H54 (cell line): ENCODE measurements at regions not wholly inside any gene's neighbourhood (a gene's known extent, or its start where the extent isn't known, plus 50 kb on each side); places are given as distances from the start of the nearest gene placed in this dataset.
"Not testable (repeated sequence)": the region's sequence is repeated elsewhere in the genome, so short reads cannot be mapped to it uniquely, and the experiment has no call there.

Experiments
- DNase-seq: peaks from one replicate; pipeline ENCODE4 v3.0.0; 2011; ENCODE audit warnings: low spot score, mixed read lengths; ENCODE audit not compliant: insufficient read length
- FAIRE-seq: peaks from 3 replicates; lab custom pipeline; 2011; peaks lifted over from hg19 to GRCh38; lab: Jason Lieb, UNC
- POLR2A ChIP-seq: IDR thresholded peaks from 2 replicates; pipeline ENCODE4 v1.6.1; 2011; ENCODE audit warnings: low read depth, mild to moderate bottlenecking, low read length

DNA sequence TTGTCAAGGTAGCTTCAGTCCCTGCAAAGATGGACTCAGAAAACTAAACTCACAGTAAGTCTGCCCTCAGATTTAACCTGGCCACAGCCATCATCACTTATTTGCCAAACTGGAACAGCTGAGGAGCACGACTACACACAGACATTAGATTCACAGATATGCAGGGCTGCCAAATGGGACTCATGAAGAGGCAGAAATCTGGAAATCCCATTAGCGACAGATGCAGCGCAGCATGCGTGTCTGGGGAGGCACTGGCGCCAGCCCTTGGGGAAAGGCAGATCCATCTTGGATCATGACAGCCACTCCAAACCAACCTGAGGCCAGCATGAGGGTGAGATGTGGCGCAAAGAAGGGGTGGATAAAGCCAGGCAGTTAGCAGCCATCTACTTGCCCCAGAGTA is 160.7 kb upstream of the TSC22D2 start:
- no peak for TF ChIP-seq POLR2A
- DNase-seq (no peak), FAIRE-seq (no peak)

GRCh38 chr3:150243466-150243865 is 164.6 kb upstream of the TSC22D2 start:
- DNase-seq (no peak), FAIRE-seq (no peak)
- TF ChIP-seq POLR2A = no peak

DNA sequence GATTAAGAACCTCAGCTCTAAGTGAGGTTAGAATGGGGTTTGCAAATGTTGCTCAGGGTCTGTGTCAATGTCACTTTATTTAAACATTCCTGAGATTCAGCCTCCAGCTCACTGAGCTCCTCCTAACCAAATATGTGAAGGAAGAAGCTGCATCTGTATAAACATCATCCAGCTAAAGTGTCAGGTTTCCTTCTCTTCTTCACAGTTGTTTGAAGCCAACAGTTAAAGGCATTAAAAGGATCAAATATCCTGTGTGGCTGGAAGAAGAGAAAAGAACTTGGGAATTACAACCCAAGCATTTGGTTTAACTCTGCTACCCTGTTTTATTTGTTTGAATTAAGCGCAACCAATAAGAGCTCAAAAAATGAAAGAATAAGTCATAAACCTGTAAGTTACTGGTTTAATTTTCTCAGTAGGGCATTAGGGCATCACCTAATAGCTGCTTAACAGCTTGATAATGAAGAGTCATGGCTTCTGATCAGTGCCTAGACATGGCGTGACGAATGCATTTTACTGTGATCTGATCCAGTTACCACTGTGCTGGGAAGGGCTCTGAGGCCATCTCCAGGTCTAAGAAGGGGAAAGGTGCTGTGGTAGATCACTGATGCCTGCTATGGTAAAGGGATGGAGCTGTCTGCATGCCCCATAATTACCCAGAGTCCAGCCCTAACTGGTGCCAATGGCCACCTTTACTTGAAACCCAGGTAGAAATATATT is 165.7 kb upstream of the TSC22D2 start:
- DNase-seq (no peak), FAIRE-seq (no peak)
- TF ChIP-seq POLR2A = no peak

DNA sequence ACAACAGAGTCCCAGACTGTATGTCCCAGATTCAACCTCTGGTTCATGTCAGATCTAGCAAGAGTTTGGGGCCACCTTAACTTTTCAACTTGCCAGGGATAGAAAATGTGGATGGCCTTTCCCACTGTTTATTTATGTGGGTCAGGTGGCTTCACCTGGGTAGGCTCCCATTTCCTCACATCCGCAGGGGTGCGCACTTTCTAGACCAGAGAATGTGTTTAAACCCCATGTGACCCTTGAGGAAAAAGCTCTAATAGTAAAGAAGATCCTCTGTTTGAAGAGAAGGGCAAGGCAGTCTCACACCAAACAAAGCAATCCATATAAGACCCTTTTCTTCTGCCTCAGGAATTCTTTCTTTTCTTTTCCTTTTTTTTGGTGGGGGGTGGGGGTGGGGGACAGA is 167.2 kb upstream of the TSC22D2 start:
- TF ChIP-seq POLR2A = no peak
- no peak for FAIRE-seq
- no peak for DNase-seq

GRCh38 chr3:150239766-150240165 is 168.3 kb upstream of the TSC22D2 start:
- no peak for TF ChIP-seq POLR2A
- FAIRE-seq = no peak
- no peak for DNase-seq

GRCh38 chr3:150238995-150239619 is 169.0 kb upstream of the TSC22D2 start:
- TF ChIP-seq POLR2A = no peak
- DNase-seq (no peak), FAIRE-seq (no peak)

GRCh38 chr3:150238048-150238802 is 169.9 kb upstream of the TSC22D2 start:
- no peak for TF ChIP-seq POLR2A
- FAIRE-seq (no peak), DNase-seq (no peak)

DNA sequence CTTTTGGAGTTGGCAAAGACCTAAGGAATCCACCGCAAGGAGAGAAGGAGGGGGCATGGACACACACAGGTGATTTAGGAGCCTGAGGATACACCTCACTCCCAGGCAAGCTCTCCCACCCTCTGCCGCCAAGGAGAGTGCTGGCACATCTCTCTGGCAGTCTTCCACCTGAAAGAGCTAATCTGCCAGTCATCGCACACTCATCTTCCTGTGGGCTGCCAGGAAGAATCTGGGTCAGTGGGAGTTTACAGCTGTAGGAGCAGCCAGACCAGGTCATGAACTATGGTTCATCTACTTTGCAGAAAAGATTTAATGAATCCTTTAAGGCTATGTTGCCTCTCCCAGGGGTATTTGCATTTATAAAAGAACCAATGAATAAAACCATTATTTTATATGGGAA is 170.6 kb upstream of the TSC22D2 start:
- peak; percentile 52 for DNase-seq
- TF ChIP-seq POLR2A = no peak
- FAIRE-seq = peak; percentile 96

DNA sequence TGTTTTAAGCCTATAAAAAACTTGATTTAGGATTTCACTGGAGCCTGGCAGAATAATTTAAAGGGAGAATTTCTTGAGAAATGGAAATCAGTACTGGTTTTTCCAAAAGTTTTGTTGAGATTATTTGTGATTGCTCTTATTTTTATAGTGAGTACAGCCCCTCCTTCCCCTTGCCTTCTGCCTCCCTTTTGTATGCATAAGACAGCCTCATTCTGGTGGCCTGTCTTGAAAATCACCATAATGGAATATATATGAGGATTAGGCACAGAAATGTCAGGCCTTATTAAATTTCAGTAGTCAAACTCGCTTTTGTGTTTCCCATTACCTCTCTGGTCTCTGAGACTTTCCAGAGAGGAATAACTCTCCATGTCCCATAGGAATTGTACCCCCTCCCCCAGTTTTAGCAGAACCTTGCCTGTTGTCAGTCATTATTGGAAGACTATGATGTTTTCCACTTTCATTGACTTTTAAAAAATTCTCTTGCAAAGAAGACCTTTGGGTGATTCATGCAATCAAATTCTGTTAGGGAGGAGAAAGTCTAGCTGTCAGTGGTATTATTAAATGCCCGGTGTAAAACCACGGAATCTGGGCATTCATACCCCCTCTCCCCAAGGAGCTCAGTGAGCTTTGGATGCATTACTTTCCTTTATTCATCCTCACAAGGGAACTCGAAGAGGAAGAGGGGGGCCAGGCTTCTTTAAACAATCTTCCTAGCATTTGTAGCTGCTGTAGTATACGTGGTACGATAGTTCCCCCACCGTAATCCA is 171.6 kb upstream of the TSC22D2 start:
- TF ChIP-seq POLR2A = no peak
- FAIRE-seq (peak; percentile 87), DNase-seq (no peak)

DNA sequence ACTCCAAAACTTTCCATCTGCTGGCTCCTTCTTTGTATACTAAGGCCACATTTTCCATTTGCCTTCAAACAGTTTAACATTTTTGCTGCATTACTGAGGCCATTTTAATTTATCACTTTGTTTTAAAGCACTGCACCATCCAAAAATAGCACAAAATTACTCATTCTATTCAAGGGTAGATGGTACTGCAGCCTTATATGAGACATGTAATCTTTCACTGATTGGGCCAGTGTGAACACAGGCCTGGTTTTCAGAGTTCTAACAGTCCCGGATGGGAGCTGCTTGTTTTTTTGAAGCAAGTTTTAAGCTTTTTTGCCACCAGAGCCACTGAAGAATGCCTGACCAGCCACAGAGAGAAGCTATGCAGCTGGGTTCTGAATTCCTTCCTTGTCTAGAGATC is 172.3 kb upstream of the TSC22D2 start:
- no peak for DNase-seq
- TF ChIP-seq POLR2A = no peak
- peak; percentile 58 for FAIRE-seq

DNA sequence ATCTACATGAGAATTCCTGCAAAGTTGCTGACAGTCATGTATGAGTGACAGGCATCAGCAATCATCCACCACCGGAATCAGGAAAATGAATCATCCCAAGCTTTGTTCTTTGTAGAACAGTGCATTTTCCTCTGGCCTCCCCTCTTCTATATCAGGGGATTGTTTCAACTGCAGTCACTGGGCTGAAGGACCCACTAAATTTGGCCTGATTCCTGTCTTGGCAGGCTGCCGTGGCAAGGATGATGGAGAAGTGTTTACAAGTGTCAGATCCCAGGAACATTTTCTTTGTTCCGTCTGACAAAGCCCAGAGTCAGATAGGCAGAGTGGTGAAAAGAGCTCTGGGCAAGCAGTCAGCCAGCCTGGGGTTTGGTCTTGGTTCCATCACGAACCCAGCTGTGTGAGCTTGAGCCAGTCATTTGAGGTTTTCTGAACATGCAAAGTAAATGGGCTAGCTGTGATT is 175.1 kb upstream of the TSC22D2 start:
- TF ChIP-seq POLR2A = no peak
- DNase-seq (no peak), FAIRE-seq (no peak)

- DNase-seq = no peak
- no peak for FAIRE-seq
- no peak for TF ChIP-seq POLR2A
These were observed 178.1 kb upstream of the TSC22D2 start for GRCh38 chr3:150230037-150230436.

DNA sequence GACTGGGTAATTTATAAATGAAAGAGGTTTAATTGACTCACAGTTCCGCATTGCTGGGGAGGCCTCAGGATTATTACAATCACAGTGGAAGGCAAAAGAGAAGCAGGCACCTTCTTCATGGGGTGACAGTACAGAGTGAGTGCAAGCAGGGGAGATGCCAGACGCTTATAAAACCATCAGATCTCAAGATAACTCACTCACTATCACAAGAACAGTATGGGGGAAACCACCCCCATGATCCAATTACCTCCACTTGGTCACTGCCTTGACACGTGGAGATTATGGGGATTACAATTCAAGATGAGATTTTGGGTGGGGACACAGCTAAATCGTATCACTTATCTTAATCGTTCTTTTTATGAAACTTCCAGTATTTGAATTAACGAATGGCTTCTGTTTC is 179.5 kb upstream of the TSC22D2 start:
- FAIRE-seq, DNase-seq: not testable (repeated sequence)

DNA sequence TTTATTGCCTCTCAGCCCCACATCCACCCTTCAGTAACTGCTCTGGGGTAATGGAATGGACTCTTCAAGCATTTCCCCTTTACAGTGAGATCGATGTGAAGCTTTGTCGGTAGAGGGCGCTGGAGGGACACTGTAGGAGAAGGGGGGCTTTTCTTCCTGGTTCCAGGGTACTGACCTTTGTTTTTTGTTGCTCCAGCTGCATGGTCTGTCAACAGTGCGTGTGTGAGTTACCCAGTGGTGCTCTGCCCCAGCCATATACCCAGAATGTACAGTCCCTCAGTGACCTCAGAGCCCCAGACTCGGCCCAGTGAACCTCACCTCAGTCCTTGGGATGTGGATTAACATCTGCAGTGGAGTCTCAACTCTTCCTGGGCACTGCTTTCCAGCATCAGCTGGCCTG is 180.3 kb upstream of the TSC22D2 start:
- FAIRE-seq (peak; percentile 83), DNase-seq (peak; percentile 28)
- TF ChIP-seq POLR2A = no peak
